ENCODE measurements at regions not wholly inside any gene's neighbourhood (a gene's known extent, or its start where the extent isn't known, plus 50 kb on each side); places are given as distances from the start of the nearest gene placed in this dataset.

- Histone ChIP-seq H3K4me1 (ENCODE audit: insufficient read depth) (no peaks in the 10 kb centered on the region), H3K4me3 (no peak overlapping the region), H3K9me2 (replicated peaks; ENCODE audit: insufficient read depth) (no peaks in the 10 kb centered on the region), H2AFZ (no peak overlapping the region), H3K36me3 (replicated peaks; ENCODE audit: insufficient read depth, low read depth) (no peaks in the 10 kb centered on the region), H3K9me3 (ENCODE audit: low read depth) (no peaks in the 10 kb centered on the region), H3K27me3 (no peaks in the 10 kb centered on the region), H4K20me1 (ENCODE audit: insufficient read depth, poor library complexity, severe bottlenecking) (no peaks in the 10 kb centered on the region), H3K4me2 (no peak overlapping the region), H3K79me2 (no peaks in the 10 kb centered on the region), H3K27ac (no peak overlapping the region)
- DNase-seq (ENCODE audit: low spot score), result no peak
- WGBS (ENCODE audit: low lambda C conversion rate, missing lambda C conversion rate), result 85% methylated on average over 1 of the region's 1 CpG
- no peak for TF ChIP-seq CTCF (IDR thresholded peaks at IDR 0.05; ENCODE audit: poor library complexity)
- no peak for TF ChIP-seq EZH2 (IDR thresholded peaks at IDR 0.05; ENCODE audit: borderline replicate concordance)
- TF ChIP-seq EZH2phosphoT487 (IDR thresholded peaks at IDR 0.05; ENCODE audit: low read depth, severe bottlenecking, unreplicated experiment), result no peak
Measured at GRCh38 chr21:14762327-14762726, 216.2 kb upstream of the SAMSN1 start.

- Histone ChIP-seq H3K9me3 (ENCODE audit: low read depth) (no peaks in the 10 kb centered on the region), H3K4me2 (no peak overlapping the region), H3K9me2 (replicated peaks; ENCODE audit: insufficient read depth) (no peaks in the 10 kb centered on the region), H2AFZ (no peak overlapping the region), H3K27ac (no peak overlapping the region), H3K4me3 (no peak overlapping the region), H3K36me3 (replicated peaks; ENCODE audit: insufficient read depth, low read depth) (no peaks in the 10 kb centered on the region), H3K79me2 (no peaks in the 10 kb centered on the region), H4K20me1 (ENCODE audit: insufficient read depth, poor library complexity, severe bottlenecking) (no peaks in the 10 kb centered on the region), H3K27me3 (no peaks in the 10 kb centered on the region), H3K4me1 (ENCODE audit: insufficient read depth) (no peaks in the 10 kb centered on the region)
- DNase-seq (ENCODE audit: low spot score), result no peak
- TF ChIP-seq CTCF (IDR thresholded peaks at IDR 0.05; ENCODE audit: poor library complexity) (no peak), EZH2 (IDR thresholded peaks at IDR 0.05; ENCODE audit: borderline replicate concordance) (no peak), EZH2phosphoT487 (IDR thresholded peaks at IDR 0.05; ENCODE audit: low read depth, severe bottlenecking, unreplicated experiment) (no peak)
Measured at GRCh38 chr21:14759285-14759684, 213.2 kb upstream of the SAMSN1 start.

- Histone ChIP-seq H3K36me3 (replicated peaks; ENCODE audit: insufficient read depth, low read depth) (no peaks in the 10 kb centered on the region), H3K9me3 (ENCODE audit: low read depth) (no peaks in the 10 kb centered on the region), H3K4me2 (no peak overlapping the region), H3K4me3 (no peak overlapping the region), H3K9me2 (replicated peaks; ENCODE audit: insufficient read depth) (no peaks in the 10 kb centered on the region), H4K20me1 (ENCODE audit: insufficient read depth, poor library complexity, severe bottlenecking) (no peaks in the 10 kb centered on the region), H2AFZ (no peak overlapping the region), H3K27me3 (no peaks in the 10 kb centered on the region), H3K27ac (no peak overlapping the region), H3K79me2 (no peaks in the 10 kb centered on the region), H3K4me1 (ENCODE audit: insufficient read depth) (no peaks in the 10 kb centered on the region)
- DNase-seq (ENCODE audit: low spot score), result no peak
- TF ChIP-seq EZH2phosphoT487 (IDR thresholded peaks at IDR 0.05; ENCODE audit: low read depth, severe bottlenecking, unreplicated experiment), result no peak
- no peak for TF ChIP-seq EZH2 (IDR thresholded peaks at IDR 0.05; ENCODE audit: borderline replicate concordance)
- TF ChIP-seq CTCF (IDR thresholded peaks at IDR 0.05; ENCODE audit: poor library complexity), result no peak
Measured at GRCh38 chr21:14758849-14759248, 212.7 kb upstream of the SAMSN1 start.

All from hepatocyte (in vitro differentiated cells).